ENCODE measurements at regions not wholly inside any gene's neighbourhood (a gene's known extent, or its start where the extent isn't known, plus 50 kb on each side); places are given as distances from the start of the nearest gene placed in this dataset.

- Histone ChIP-seq H3K27me3 (ENCODE audit: insufficient read depth, poor library complexity, severe bottlenecking) (no peaks in the 10 kb centered on the region), H3K4me3 (ENCODE audit: severe bottlenecking) (no peak overlapping the region), H3K36me3 (ENCODE audit: low read depth) (no peaks in the 10 kb centered on the region), H3K9me3 (ENCODE audit: severe bottlenecking) (no peaks in the 10 kb centered on the region), H3K27ac (ENCODE audit: poor library complexity, severe bottlenecking) (peak overlapping the region; percentile 8), H3K4me1 (ENCODE audit: insufficient read depth, poor library complexity, severe bottlenecking) (peaks cover 8% of the 10 kb centered on the region)
- DNase-seq (ENCODE audit: low spot score) (no peak), ATAC-seq (ENCODE audit: low read depth) (peak; percentile 73)
- TF ChIP-seq CTCF (IDR thresholded peaks at IDR 0.05; ENCODE audit: poor library complexity, severe bottlenecking) = no peak
These were observed 95.9 kb upstream of the LEP start for GRCh38 chr7:128145191-128145590.

- H3K27ac ChIP-seq (ENCODE audit: poor library complexity, severe bottlenecking) = no peak overlapping the region
- DNase-seq (ENCODE audit: low spot score) = no peak
- H3K4me3 ChIP-seq (ENCODE audit: severe bottlenecking) = no peak overlapping the region
These were observed 95.0 kb upstream of the LEP start for GRCh38 chr7:128146052-128146451.

DNA sequence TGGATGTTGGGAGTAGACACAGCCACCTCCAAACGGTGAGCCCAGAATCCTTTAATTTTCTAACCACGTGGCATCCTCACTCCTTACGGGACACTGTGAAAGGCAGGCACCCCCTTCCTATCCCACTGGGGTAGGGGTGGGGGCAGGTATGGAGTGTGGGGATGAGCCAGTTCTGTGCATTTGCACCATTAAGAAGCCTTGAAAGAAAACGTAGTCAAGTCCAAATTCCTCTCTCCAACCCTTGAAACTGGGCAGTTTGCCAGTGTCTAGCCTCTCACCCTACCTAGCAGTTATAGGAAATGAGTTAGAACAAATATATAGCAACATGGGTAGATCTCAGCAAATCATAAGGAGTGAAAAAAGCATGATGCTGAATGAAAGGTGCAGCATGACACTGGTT is 92.4 kb upstream of the LEP start:
- Histone ChIP-seq H3K36me3 (ENCODE audit: low read depth) (no peaks in the 10 kb centered on the region), H3K9me3 (ENCODE audit: severe bottlenecking) (no peaks in the 10 kb centered on the region), H3K27ac (ENCODE audit: poor library complexity, severe bottlenecking) (no peak overlapping the region), H3K27me3 (ENCODE audit: insufficient read depth, poor library complexity, severe bottlenecking) (no peaks in the 10 kb centered on the region), H3K4me3 (ENCODE audit: severe bottlenecking) (no peak overlapping the region), H3K4me1 (ENCODE audit: insufficient read depth, poor library complexity, severe bottlenecking) (peaks cover 8% of the 10 kb centered on the region)
- DNase-seq (ENCODE audit: low spot score) = no peak
- no peak for TF ChIP-seq CTCF (IDR thresholded peaks at IDR 0.05; ENCODE audit: poor library complexity, severe bottlenecking)
- 0 out of 3 replicates have a peak, but pooled peaks have one; percentile 12 for ATAC-seq (ENCODE audit: low read depth)

More at GRCh38 chr7:128146052-128146451, 95.0 kb upstream of the LEP start:
- TF ChIP-seq CTCF (IDR thresholded peaks at IDR 0.05; ENCODE audit: poor library complexity, severe bottlenecking) = no peak
- Histone ChIP-seq H3K36me3 (ENCODE audit: low read depth) (no peaks in the 10 kb centered on the region), H3K4me1 (ENCODE audit: insufficient read depth, poor library complexity, severe bottlenecking) (peaks cover 8% of the 10 kb centered on the region), H3K27me3 (ENCODE audit: insufficient read depth, poor library complexity, severe bottlenecking) (no peaks in the 10 kb centered on the region), H3K9me3 (ENCODE audit: severe bottlenecking) (no peaks in the 10 kb centered on the region)
- no peak for ATAC-seq (ENCODE audit: low read depth)

DNA sequence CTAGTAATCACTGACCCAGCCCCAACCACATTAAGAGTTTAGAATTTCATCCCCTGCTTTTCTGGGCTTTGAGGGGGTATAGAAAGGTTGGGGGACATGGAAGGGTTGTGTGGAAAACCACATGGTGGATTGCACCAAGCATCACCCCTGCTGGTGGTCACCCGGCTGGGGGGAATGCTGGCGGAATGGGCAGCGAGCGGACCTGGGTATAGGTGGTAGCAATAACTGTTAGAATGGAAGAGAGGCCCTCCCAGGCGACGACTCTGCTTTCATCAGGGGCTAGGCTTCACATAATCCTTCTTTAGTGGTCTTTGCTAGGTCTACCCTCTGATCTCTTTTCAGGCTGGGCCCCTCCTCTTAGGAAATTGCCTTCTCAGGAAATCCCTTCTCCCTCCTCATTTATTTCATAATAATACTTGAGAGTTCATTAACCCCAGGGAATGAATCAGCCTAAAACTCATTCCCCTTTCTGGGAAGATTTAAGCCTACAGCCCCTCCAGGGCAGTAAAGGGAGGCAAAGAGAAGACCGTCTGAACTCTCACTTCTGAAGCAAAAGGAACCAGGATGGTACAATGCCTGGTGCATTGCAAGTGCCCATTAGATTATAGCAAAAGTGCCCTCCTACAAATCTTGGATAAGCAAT is 90.7 kb upstream of the LEP start:
- ATAC-seq (ENCODE audit: low read depth) (no peak), DNase-seq (ENCODE audit: low spot score) (no peak)
- TF ChIP-seq CTCF (IDR thresholded peaks at IDR 0.05; ENCODE audit: poor library complexity, severe bottlenecking) = no peak
- Histone ChIP-seq H3K4me3 (ENCODE audit: severe bottlenecking) (no peak overlapping the region), H3K36me3 (ENCODE audit: low read depth) (no peaks in the 10 kb centered on the region), H3K4me1 (ENCODE audit: insufficient read depth, poor library complexity, severe bottlenecking) (peaks cover 8% of the 10 kb centered on the region), H3K9me3 (ENCODE audit: severe bottlenecking) (no peaks in the 10 kb centered on the region), H3K27ac (ENCODE audit: poor library complexity, severe bottlenecking) (no peak overlapping the region), H3K27me3 (ENCODE audit: insufficient read depth, poor library complexity, severe bottlenecking) (no peaks in the 10 kb centered on the region)

DNA sequence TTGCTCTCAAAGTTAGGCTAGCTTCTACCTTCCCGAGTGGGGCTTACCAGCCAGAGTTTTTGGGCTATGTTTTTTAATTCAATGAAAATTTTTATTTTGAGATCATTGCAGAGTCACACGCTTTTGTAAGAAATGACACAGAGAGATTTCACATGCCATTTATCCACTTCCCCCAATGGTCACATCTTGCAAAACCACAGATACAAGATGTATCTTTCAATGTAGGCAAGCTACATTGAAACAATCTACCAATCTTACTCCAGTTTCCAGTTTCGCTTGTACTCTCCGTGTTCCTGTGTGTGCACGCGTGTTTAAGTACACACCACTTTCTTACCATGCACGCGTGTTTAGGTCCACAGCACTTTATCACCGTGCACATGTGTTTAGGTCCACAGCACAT is 89.4 kb upstream of the LEP start:
- Histone ChIP-seq H3K4me3 (ENCODE audit: severe bottlenecking) (no peak overlapping the region), H3K27ac (ENCODE audit: poor library complexity, severe bottlenecking) (no peak overlapping the region), H3K4me1 (ENCODE audit: insufficient read depth, poor library complexity, severe bottlenecking) (no peaks in the 10 kb centered on the region), H3K27me3 (ENCODE audit: insufficient read depth, poor library complexity, severe bottlenecking) (no peaks in the 10 kb centered on the region), H3K9me3 (ENCODE audit: severe bottlenecking) (no peaks in the 10 kb centered on the region), H3K36me3 (ENCODE audit: low read depth) (no peaks in the 10 kb centered on the region)
- DNase-seq (ENCODE audit: low spot score) = no peak
- ATAC-seq (ENCODE audit: low read depth) = no peak
- TF ChIP-seq CTCF (IDR thresholded peaks at IDR 0.05; ENCODE audit: poor library complexity, severe bottlenecking) = no peak
